ENCODE measurements at regions not wholly inside any gene's neighbourhood (a gene's known extent, or its start where the extent isn't known, plus 50 kb on each side); places are given as distances from the start of the nearest gene placed in this dataset.

- ATAC-seq: peak; percentile 70
- Histone ChIP-seq H3K27ac (ENCODE audit: control insufficient read depth, insufficient read depth) (no peak overlapping the region), H3K4me3 (no peak overlapping the region), H3K4me2 (ENCODE audit: control insufficient read depth, insufficient read depth) (no peak overlapping the region), H3K4me1 (ENCODE audit: control insufficient read depth, insufficient read depth, low read length) (no peaks in the 10 kb centered on the region), H3K36me3 (ENCODE audit: control insufficient read depth in 2 of 2, insufficient read depth in 2 of 2, low read length in 1 of 2) (no peaks in the 10 kb centered on the region), H4K20me1 (ENCODE audit: control insufficient read depth, insufficient read depth) (no peaks in the 10 kb centered on the region), H3K9me3 (replicated peaks; ENCODE audit: control insufficient read depth, insufficient read depth, low read length) (no peaks in the 10 kb centered on the region), H3K27me3 (replicated peaks in 1 of 2; ENCODE audit: control insufficient read depth in 2 of 2, insufficient read depth in 2 of 2, low read length in 1 of 2) (no peaks in the 10 kb centered on the region), H2AFZ (ENCODE audit: control insufficient read depth, low read depth, low read length) (no peak overlapping the region), H3K79me2 (ENCODE audit: control insufficient read depth, insufficient read depth, low read length) (no peaks in the 10 kb centered on the region), H3K9ac (ENCODE audit: control insufficient read depth, insufficient read depth, low read length) (no peak overlapping the region)
- RAD21 ChIA-PET (ENCODE audit: unreplicated experiment): no interaction called here
- WGBS (ENCODE audit: insufficient coverage, insufficient replicate concordance, low lambda C conversion rate, missing lambda C conversion rate): 2% methylated on average over 3 of the region's 3 CpGs
- CTCF ChIA-PET: no interaction called here
- no peak for DNase-seq (ENCODE audit: low read depth, low spot score)
- SMC1A ChIA-PET (ENCODE audit: uncharacterized antibody, unreplicated experiment): no interaction called here
- peak; percentile 45; the same call in 1 of the 2 replicates for TF ChIP-seq RUNX3 (IDR thresholded peaks at IDR 0.05; ENCODE audit: low read length)
- TF ChIP-seq ZNF274 (IDR thresholded peaks at IDR 0.05; ENCODE audit: insufficient read depth, insufficient read length): no peak
- TF ChIP-seq HCFC1 (IDR thresholded peaks at IDR 0.05; ENCODE audit: low read length): no peak
- TF ChIP-seq, protein P1, sequence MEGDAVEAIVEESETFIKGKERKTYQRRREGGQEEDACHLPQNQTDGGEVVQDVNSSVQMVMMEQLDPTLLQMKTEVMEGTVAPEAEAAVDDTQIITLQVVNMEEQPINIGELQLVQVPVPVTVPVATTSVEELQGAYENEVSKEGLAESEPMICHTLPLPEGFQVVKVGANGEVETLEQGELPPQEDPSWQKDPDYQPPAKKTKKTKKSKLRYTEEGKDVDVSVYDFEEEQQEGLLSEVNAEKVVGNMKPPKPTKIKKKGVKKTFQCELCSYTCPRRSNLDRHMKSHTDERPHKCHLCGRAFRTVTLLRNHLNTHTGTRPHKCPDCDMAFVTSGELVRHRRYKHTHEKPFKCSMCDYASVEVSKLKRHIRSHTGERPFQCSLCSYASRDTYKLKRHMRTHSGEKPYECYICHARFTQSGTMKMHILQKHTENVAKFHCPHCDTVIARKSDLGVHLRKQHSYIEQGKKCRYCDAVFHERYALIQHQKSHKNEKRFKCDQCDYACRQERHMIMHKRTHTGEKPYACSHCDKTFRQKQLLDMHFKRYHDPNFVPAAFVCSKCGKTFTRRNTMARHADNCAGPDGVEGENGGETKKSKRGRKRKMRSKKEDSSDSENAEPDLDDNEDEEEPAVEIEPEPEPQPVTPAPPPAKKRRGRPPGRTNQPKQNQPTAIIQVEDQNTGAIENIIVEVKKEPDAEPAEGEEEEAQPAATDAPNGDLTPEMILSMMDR (IDR thresholded peaks at IDR 0.05 in 2 of 3, conservative IDR thresholded peaks at IDR 0.05 in 1 of 3; ENCODE audit: control insufficient read depth in 2 of 3, extremely low read depth in 1 of 3, insufficient read depth in 1 of 3, low read depth in 3 of 3, low read length in 3 of 3): no peak
- TF ChIP-seq FOS (IDR thresholded peaks at IDR 0.05; ENCODE audit: borderline replicate concordance, extremely low read depth, insufficient read length): no peak
- no peak for TF ChIP-seq SREBF1 (IDR thresholded peaks at IDR 0.05; ENCODE audit: low read length)
- TF ChIP-seq RAD51 (IDR thresholded peaks at IDR 0.05): no peak
- intact Hi-C loops (cut with micrococcal nuclease; ENCODE audit: unreplicated experiment) (no loop called here), in situ Hi-C loops (cut with MboI) (no loop called here)
- POLR2A ChIA-PET: no interaction called here
- no TSS peak for BruUV-seq (replicated peaks)
- no peak for FAIRE-seq
Observed at GRCh38 chr11:81674211-81674610, 1059.5 kb downstream of the FAM181B start.

DNA sequence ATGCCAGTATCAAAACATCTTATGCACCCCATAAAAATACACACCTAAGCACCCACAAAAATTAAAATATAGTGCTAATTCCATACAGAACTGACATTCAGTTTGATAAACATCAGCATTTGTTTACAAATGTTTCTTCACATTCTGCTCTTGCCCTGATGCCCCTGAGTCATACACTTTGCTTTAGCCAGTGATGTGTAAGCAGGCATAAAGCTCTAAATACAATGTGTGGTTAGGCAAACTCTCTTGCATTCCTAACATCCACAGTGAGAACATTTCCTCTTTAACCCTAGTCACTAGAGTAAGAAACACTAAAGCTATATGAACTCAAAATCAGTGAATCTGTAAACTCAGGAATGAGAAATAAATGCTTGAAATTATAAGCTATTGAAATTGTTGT lies 1060.7 kb downstream of the FAM181B start:
- FAIRE-seq (no peak), DNase-seq (ENCODE audit: low read depth, low spot score) (no peak), ATAC-seq (no peak)
- POLR2A ChIA-PET: no interaction called here
- H3K4me3 ChIP-seq: no peak overlapping the region
- BruUV-seq (replicated peaks): no TSS peak
- H3K36me3 ChIP-seq (ENCODE audit: control insufficient read depth in 2 of 2, insufficient read depth in 2 of 2, low read length in 1 of 2): no peaks in the 10 kb centered on the region
- in situ Hi-C loops (cut with MboI): no loop called here
- no peaks in the 10 kb centered on the region for H3K9me3 ChIP-seq (replicated peaks; ENCODE audit: control insufficient read depth, insufficient read depth, low read length)
- no peak overlapping the region for H3K9ac ChIP-seq (ENCODE audit: control insufficient read depth, insufficient read depth, low read length)
- RAD21 ChIA-PET (ENCODE audit: unreplicated experiment): no interaction called here
- no peak overlapping the region for H3K27ac ChIP-seq (ENCODE audit: control insufficient read depth, insufficient read depth)
- H3K4me2 ChIP-seq (ENCODE audit: control insufficient read depth, insufficient read depth): no peak overlapping the region
- intact Hi-C loops (cut with micrococcal nuclease; ENCODE audit: unreplicated experiment): no loop called here
- SMC1A ChIA-PET (ENCODE audit: uncharacterized antibody, unreplicated experiment): no interaction called here
- no peaks in the 10 kb centered on the region for H3K27me3 ChIP-seq (replicated peaks in 1 of 2; ENCODE audit: control insufficient read depth in 2 of 2, insufficient read depth in 2 of 2, low read length in 1 of 2)
- CTCF ChIA-PET: no interaction called here
- no peaks in the 10 kb centered on the region for H3K79me2 ChIP-seq (ENCODE audit: control insufficient read depth, insufficient read depth, low read length)
- H4K20me1 ChIP-seq (ENCODE audit: control insufficient read depth, insufficient read depth): no peaks in the 10 kb centered on the region
- no peaks in the 10 kb centered on the region for H3K4me1 ChIP-seq (ENCODE audit: control insufficient read depth, insufficient read depth, low read length)
- no peak overlapping the region for H2AFZ ChIP-seq (ENCODE audit: control insufficient read depth, low read depth, low read length)
- TF ChIP-seq PML (IDR thresholded peaks at IDR 0.05; ENCODE audit: low read length) (no peak), MYB (IDR thresholded peaks at IDR 0.05; ENCODE audit: borderline replicate concordance, low read depth, low read length) (no peak), BRCA1 (IDR thresholded peaks at IDR 0.05; ENCODE audit: low read depth, low read length) (no peak), NBN (IDR thresholded peaks at IDR 0.05) (no peak), HSF1 (IDR thresholded peaks at IDR 0.05; ENCODE audit: low read depth, low read length) (no peak), RELB (IDR thresholded peaks at IDR 0.05; ENCODE audit: low read depth) (no peak), HDAC2 (IDR thresholded peaks at IDR 0.05) (no peak), EED (IDR thresholded peaks at IDR 0.05; ENCODE audit: low read depth) (no peak)
